Stimulated activated CD4-positive, alpha-beta T cell treated with anti-CD3 and anti-CD28 coated beads, Interleukin-1b, Interleukin-23, amount 100 ng/mL, for 4 hours (primary cell): ENCODE measurements at regions not wholly inside any gene's neighbourhood (a gene's known extent, or its start where the extent isn't known, plus 50 kb on each side); places are given as distances from the start of the nearest gene placed in this dataset.
"Not testable (repeated sequence)": the region's sequence is repeated elsewhere in the genome, so short reads cannot be mapped to it uniquely, and the experiment has no call there.

Source experiments
- DNase-seq, 2 donors: peaks; one replicate each; pipeline ENCODE4 v3.0.0-alpha.2; 2020; ENCODE audit warnings: low read depth in 2 of 2

DNA sequence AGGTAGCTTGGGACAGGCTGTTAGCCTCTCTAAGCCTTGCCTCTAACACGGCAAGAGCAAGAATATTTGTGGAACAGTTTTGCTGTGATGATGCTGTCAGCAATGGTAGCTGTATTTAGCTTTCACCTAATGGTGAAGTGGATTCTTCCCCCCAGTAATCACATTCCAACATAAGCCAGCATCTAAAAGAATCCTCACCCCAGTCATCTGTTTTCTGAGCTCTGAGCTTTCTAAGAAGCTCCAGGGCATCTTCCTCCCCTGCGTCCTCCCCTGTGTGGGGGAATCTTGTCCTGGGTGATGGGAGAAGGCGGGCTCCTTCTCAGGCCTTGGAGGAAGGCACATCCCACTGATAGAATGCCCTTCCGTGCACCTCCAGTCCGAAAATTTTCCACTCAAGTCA is 367.6 kb downstream of the BRD1 start:
- no peak for DNase-seq

DNA sequence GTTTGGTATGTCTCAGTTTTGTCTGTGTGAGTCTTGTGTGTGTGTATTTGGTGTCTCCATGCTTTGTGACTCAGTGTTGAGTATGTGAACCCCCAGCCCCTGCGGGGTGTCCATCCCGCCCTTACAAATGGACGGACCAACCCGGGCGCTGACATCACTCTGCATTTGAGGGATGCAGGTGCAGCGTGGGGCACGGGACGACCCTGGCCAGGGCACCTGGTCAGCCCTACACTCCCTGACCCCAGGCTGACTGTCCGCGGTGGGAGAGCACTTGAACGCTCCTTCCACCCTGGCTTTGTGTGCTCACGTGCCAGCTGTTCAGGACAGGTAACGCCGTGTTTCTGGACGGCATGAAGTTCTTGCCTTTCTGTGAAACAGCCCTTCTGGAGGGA is 369.0 kb downstream of the BRD1 start:
- DNase-seq: no peak

DNA sequence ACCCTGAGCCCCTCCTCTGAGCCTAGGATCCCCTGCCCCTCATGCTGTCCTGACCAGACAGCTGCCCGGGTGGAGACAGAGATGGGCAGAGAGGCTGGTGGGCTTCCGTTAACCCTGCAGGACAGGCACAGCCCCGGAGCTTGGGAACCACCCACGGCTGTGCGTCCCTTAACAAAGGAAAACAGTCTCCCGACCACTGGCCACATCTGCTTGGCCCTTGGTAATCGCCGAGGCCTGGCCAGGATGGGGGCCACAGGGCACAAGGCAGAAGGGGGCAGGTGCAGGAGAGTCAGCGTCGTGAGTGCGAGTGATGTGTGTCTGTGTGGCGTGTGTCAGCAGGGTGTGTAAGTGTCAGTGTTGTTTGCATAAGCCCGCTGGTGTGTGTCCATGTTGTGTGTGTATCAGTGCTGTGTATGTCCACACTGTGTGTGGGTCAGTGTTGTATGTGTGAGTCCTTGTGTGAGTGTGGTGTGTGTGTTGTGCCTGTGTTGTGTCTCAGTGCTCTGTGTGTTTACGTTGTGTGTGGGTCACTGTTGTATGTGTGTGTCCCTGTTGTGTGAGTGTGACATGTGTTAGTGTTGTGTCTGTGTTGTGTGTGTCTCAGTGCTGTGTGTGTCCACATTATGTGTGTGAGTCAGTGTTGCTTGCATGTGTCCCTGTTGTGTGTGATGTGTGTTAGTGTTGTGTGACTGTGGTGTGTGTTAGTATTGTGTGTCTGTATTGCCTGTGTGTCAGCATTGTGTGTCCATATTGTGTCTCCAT is 369.5 kb downstream of the BRD1 start:
- no peak for DNase-seq

DNA sequence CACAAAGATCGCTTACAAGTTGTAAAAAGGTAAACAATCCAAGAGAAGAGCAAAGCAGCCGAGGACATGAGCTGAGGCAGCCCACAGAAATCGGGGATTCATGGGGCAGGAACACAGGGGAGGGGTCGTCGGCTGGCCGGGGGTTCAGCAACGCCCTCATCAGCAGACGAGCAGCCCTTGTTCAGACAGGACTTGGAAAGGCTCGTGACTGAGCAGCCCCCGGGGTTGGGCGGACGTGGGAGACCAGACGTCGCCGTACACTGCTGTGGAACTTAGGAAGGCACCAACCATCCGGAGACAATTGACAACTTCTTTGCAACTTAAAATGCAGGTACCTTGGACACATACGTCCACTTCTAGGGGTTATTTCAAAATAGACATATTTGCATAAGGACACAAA is 370.5 kb downstream of the BRD1 start:
- no peak for DNase-seq

DNA sequence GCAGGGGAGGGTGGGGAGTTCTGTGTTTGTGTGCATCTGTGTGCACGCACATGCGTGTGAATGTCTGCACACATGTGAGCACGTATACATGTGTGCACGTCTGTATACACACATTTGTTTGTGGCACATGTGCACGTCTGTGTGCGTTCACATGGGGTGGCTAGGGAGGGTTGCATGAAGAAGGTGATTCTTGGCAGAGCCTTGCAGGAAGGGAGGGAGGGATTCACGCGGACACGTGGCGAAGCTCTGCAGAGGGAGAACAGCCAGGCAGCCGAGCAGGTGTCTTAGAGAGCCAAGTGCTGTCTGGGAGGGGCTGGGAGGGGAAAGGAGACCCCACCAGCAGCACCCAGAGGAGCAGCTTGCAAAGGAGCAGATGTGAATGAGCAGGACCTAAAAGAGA is 372.1 kb downstream of the BRD1 start:
- no peak for DNase-seq

DNA sequence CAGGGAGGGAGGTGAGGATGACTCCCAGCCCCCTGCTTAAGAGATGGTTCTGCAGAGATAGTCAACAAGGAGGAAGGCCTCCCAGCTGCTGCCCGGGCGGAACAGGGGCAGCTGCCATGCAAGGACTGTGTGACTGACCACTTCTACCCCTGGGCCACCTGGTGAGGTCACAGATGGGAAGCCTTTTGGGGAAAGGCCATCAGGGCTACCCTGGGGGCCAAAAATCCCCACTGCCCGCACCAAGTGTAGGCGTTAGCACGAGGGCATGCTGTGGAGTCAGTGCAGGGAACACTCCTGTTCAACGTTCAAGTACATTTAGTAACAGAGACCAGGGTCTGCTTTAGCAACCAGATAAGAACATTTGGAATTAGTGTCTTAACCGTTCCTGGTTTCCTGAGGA is 372.9 kb downstream of the BRD1 start:
- no peak for DNase-seq

DNA sequence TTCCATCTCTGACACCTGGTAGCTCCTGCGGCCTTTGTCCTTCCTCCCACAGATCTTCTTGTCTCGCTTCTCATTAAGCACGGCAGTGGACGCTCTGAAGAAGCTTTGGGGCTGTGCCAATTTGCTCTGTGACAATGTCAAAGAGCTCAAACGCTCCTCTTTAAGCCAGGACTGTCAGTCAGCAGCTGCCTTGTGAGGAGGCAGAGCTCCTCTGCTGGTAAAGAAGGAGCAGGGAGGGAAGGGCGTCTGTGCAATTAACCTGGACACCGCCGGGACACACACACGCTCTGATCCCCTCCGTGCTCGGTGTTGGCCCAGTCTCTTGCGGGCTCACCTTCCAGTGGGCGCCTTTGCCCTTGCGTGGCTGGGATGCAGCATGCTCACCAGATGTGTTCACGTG is 373.9 kb downstream of the BRD1 start:
- no peak for DNase-seq

DNA sequence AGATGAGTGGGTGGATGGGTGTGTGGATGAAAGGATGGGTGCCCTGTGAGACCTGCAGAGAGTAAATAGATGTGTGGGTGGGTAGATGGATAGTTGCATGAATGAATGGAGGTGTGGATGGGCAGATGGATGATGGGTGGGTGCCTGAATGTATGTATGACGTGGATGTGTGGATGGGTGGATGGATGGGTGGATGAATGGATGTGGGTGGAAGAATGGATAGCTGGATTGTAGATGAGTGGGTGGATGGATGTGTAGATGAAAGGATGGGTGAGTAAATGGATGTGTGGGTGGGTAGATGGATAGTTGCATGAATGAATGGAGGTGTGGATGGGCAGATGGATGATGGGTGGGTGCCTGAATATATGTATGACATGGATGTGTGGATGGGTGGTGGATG is 374.7 kb downstream of the BRD1 start:
- not testable (repeated sequence) for DNase-seq

DNA sequence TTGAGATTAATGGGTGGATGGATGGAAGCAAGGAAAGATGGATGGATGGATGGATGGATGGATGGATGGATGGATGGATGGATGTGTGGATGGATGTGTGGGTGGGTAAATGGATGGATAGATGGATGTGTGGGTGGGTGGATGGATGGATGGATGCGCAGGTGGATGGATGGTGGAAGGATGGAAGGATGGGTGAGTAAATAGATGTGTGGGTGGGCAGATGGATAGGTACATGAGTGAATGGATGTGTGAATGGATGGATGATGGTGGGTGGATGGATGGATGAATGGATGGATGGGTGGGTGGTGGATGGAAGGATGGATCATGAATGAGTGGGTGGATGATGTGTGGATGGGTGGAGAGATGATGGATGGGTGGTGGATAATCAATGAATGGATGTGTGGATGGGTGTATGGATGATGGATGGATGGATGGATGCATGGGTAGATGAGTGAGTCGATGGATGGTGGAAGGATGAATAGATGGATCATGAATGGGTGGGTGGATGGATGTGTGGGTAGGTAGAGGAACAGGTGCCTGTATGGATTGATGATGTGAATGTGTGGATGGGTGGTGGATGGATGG is 375.2 kb downstream of the BRD1 start:
- DNase-seq: no peak

DNA sequence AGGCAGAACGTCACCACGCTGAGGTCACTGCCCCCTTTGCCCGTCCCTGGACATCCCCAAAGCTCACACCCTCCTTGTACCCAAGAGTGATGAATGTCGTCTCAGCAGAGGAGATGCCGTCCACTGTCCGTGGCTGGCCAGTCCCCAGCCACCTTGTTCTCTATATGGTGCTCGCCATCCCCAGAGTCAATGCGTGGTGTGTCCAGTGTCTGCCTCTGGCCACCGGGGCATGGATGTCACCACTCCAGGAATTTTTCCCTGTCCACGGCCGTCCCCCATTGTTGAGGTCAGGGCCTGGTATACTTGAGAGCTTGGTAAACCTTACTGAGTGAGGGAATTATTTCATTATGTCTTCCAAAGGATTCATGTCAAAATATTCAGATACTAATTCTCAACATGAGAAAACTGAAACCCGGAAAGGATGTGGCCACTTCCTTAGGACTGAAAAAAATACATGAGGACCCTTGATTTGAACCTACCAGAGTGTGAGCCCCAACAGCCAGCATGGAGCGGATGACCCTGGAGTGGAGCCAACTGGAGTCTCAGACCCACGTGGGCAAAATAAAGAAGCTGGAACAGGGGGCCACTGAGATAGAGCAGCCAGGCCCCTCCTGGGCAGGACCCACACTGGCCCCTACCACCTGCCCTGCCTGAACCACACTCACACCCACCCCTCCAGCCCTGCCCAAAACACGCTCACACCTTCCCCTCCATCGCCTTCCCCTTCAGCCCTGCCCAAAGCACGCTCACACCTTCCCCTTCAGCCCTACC is 376.4 kb downstream of the BRD1 start:
- no peak for DNase-seq

DNA sequence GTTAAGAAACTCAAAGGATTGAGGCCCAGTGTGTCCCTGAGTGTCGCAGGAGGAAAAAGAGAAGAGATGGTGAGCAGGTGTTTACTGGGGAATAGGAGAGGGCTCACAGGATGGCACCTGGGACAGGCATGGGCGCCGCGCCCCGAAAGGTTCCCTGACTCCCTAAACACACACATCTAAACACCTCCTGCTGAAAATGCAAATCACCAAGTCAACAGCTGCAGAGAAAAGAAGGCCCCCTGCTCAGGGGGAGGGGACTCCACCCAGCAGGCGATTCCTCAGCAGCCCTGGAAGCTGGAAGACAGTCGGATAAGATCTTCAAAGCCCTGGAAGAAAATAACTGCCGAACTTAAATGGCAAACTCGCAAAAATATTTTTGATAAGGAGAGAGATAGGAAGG is 377.2 kb downstream of the BRD1 start:
- no peak for DNase-seq

DNA sequence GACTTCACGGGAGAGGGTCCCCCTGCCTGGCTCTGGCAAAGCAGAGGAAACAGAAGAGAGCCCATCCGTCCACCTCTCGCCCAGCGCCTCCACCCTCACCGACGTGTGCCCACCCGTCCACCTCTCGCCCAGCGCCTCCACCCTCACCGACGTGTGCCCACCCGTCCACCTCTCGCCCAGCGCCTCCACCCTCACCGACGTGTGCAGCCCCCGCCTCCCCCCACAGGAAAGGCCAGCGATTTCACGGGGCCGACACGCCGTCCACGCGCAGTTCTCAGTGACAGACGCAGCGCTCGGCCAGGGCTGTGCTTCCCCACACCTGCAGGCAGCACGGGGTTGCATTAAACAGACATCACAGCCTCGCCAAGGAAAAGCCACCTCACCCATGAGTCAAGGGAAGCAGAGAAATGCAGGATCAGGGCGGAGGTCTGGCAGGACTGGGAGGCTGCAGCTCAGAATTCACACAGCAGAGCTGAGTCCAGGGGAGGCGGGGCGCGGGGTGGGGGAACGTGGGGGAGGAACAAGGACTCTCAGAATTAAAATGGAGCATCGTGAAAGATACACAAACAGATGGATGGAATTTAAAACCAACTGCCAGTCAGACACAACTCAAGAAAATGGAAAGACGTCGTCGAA is 377.7 kb downstream of the BRD1 start:
- DNase-seq: no peak

DNA sequence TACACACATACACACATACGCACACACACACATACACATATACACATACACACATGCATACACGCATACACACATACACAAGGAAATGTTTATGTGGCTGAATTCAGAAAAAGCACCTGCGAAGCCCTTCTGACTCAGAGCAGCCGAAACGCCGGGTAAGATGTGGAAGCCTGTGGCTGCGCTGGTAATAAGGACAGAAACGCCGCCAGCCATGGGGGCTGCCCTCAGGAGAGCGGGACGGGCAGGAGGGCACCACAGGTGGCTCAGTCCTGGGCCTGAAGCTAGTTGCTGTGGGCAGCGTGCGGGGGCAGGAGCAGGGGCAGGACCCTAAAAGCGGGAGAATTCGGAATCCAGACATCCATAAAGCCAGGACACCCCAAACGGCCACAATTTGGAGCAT is 378.3 kb downstream of the BRD1 start:
- no peak for DNase-seq

DNA sequence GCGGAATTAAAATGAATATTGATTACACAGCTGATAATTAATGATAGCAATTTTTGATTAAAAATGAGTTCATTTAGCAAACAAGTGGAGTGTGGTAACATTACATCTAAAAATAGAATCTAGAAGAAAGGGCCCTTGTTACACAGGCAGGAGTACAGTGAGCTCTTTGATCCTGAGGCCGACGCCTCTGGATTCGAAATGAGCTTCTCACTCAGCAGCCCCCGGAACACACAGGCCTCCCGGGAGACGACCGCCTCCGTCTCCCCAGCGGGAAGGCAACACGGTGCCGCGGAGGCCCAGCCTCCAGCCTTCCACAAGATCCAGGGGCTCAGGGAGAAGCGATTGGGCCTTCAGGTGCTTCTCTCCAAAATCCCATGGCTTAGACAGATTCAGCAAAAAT is 379.1 kb downstream of the BRD1 start:
- no peak for DNase-seq

DNA sequence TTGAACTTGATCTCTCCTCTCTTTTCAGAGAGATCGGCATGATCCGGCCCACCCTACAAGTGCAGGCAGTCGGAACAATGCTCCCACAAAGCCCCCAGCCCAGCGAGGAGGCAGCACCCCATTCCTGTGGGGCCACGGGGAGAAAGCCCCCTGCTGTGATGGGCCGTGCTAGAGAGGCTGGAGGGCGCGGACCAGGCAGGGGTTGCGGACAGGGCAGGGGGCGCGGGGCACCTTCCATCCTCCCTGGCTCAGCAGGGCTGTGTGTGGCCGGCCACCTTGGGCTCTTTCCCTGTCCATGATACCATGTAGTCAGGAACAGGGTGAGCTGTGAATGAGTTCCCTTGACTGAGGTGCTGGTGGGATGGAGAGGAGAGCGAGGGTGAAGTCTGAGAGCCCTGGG is 379.8 kb downstream of the BRD1 start:
- DNase-seq: no peak

DNA sequence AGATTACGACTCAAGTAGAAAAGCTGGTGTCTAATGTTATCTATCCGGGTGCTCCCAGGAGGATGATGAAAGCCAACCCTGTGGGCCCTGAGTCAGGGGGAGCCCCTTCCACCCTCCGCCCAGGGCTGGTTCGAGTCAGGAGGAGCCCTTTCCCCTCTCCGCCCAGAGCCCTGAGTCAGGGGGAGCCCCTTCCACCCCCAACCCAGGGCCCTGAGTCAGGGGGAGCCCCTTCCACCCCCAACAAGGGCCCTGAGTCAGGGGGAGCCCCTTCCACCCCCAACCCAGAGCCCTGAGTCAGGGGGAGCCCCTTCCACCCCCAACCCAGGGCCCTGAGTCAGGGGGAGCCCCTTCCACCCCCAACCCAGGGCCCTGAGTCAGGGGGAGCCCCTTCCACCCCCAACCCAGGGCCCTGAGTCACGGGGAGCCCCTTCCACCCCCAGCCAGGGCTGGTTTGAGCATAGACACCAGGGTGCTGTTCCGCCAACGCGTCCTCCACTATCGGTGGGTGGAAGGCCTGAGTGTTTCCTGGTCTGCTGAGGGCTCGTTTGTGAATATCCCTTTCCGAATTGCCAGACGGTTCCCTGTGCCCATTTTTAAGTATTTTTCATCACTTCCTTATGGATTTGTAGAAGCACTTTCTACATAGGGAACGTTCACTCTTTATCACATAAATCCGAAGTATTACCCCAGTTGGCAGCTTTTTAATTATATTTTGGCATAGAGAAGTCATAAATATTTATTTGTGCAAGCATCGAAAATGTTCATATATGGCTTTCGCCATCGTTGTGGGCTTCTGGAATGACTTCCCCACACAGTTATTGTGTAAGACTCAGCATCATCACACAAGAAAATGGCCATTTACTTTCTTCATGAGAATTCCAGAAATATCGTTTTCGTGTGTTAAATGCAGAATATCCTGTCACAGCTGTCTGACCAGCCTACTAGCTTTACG is 380.6 kb downstream of the BRD1 start:
- peak; percentile 5 to 9 for DNase-seq

DNA sequence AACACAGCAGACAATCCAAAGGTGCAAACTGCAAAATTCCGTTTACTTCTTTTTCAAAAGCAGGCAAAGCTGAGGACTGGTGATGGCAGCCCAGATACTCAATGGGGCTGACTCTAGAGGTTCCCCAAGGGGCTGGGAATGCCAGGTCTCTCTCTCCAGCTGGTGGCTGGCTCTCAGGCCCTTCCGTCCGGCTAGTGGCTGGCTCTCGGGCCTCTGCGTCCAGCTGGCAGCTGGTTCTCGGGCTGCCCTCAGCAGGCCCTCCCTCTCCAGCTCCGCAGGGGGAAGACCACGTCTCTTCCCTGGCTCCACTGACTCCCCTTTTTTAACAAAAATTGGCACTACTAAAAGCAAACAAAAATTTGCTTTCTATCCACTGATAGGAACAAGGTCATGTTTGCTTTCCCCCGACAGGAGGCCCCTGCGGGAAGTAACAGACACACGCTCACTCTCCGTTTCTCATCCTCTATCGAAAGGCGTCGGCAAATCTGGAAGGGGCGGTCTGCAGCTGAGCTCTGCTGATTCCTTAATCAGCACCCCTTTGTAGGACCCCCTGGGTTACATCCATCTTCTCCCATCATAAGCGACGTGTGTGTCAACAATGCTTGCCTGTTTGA is 381.4 kb downstream of the BRD1 start:
- DNase-seq: no peak

DNA sequence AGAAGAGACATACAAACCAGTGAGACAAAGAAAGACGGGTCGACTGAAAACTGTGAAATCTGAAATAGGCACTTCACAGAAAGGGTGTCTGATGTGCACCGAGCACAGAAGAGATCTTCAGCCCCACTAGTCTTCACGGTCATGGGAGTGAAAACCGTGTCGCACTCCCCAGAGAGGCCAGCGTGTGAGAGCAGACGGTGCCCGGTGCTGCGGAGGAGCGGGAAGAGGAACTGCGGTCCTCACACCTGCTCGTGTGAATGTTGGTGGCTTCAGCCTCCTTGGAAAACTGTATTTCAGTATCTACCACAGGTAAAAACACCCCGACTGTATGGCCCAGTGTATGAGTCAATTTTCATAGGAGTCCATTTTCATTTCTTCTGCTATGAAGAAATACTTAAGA is 382.9 kb downstream of the BRD1 start:
- no peak for DNase-seq

DNA sequence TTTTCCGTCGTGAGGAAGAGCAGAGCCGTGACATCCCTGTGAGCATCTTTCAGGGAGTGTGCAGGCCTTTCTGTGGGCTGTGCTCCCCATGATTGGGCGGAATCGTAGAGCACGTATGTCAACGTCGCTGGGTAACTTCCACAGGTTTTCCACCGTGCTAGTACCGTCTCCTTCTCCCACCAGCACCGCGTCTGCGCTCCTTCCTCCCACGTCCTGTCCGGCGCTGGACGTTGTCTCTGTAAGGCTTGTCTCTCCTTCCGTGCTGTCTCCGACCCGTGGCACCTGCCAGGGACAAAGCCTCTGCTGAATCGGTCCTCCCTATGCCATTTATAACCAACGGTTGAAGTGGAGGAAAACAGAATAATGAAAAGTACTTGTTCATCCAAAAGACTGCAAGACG is 386.7 kb downstream of the BRD1 start:
- DNase-seq: no peak

DNA sequence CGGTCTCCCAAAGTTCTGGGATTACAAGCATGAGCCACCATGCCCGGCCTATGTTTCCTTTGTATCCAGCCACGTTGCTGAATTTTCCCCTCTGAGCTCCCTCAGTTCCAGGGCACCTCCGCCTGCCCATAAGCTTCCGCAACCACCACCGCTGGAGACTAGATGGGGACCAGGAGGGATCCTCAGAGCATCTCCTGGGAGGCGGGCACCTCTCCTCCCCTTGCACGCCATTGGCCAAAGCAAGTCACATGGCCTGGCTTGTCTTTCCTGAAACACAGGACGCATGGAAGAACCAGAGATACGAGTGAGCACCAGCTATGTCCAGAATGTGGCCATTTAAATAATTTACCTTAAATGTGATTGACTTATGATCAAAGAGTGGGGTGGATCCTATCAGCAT is 388.3 kb downstream of the BRD1 start:
- DNase-seq: no peak

DNA sequence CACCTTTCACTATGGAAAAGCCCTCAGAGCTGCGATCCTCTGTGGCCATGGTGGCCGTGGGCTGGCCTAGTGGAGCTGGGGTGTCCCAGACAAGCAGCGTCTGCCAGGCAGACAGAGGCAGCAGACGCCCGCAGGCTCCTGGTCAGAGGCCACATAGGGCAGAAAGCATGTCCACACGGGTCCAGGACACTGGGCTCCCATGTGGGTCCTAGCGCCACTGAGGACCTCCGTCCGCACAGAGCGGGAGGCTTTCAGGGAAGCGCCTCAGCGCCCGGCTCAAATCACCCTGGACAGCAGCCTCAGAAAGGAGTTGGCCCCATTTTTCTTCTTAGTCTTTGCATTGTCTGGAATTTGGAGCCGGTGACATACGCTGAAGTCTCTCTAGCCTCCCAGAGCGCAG is 389.7 kb downstream of the BRD1 start:
- DNase-seq: no peak
